GM18511 (cell line): ENCODE measurements at regions not wholly inside any gene's neighbourhood (a gene's known extent, or its start where the extent isn't known, plus 50 kb on each side); places are given as distances from the start of the nearest gene placed in this dataset.
"Not testable (repeated sequence)": the region's sequence is repeated elsewhere in the genome, so short reads cannot be mapped to it uniquely, and the experiment has no call there.

Experiments used
- ATAC-seq: cut with Tn5 transposase; IDR thresholded peaks from one replicate; pipeline ENCODE4 v1.9.1; 2021; ENCODE audit warnings: mild to moderate bottlenecking, moderate library complexity; ENCODE audit not compliant: unreplicated experiment

DNA sequence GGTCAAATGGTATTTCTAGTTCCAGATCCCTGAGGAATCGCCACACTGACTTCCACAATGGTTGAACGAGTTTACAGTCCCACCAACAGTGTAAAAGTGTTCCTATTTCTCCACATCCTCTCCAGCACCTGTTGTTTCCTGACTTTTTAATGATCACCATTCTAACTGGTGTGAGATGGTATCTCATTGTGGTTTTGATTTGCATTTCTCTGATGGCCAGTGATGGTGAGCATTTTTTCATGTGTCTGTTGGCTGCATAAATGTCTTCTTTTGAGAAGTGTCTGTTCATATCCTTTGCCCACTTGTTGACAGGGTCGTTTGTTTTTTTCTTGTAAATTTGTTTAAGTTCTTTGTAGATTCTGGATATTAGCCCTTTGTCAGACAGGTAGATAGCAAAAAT, 269.9 kb upstream of the NREP start:
- ATAC-seq: not testable (repeated sequence)

DNA sequence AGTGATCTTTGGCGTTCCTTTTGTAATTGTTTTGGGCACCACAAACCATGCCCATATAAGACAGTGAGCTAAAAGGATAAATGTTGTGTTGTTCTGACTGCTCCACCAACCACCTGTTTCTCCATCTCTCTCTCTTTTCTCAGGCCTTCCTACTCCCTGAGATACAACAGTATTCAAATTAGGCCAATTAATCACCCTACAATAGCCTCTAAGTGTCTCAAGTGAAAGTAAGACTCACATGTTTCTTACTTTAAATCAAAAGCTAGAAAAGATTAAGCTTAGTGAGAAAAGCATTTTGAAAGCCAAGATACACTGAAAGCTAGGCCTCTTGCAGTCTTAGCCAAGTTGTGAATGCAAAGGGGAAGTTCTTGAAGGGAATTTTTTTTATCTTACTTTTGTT, 268.8 kb upstream of the NREP start:
- ATAC-seq: peak; percentile 91

DNA sequence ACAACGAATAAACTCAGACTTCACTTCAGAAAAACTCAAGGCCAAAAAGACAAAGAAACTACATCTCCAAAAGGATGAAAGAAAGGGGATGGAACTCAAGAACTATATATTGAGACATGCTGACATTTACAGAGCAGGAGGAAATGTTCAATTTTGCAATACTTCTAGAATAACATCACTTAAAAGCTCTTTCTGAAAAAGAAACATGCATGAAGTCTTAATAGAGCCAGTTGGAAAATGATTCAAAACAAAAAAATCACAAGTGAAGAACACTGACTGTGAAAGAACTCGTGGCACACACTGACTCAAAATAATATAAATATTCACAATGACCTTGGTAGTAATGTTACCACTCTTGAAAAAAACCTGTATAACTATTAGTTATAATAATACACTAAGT, 267.8 kb upstream of the NREP start:
- ATAC-seq: no peak

DNA sequence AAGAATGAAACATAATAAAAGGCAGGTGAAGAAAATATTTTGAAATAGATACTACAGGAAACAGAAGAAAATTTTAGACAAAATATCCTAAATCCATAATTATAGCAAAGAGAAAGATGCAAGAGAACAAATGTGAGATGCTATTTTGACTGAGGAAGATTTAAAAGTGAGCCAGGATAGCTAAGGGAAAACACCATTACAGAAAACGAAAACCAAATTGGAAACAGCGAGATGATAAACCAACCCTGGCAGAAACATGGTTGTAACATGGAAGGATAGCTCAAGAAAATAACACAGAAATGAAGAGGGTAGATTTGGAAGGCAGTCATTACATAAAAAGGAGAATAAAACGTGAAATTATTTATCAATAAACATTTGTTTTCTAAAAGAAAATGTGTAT, 267.2 kb upstream of the NREP start:
- no peak for ATAC-seq

DNA sequence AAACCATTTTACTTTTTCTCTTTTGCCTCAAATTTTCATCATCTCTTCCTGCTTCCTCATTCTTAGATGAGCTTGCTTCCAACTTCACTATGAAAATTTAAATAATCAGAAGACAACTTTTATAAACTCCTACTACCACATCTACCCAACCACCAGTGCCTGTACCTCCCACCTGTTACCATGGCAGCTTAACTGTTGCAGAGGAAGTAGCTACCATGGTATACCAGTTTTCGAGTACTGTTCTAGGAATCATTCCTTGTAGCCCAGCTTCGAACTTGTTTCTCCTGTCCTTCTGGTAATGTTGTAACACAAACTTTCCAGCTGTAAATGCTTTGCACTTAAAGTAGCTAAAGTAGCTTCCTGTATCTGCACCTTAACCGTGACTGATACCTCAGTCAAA, 266.8 kb upstream of the NREP start:
- no peak for ATAC-seq

DNA sequence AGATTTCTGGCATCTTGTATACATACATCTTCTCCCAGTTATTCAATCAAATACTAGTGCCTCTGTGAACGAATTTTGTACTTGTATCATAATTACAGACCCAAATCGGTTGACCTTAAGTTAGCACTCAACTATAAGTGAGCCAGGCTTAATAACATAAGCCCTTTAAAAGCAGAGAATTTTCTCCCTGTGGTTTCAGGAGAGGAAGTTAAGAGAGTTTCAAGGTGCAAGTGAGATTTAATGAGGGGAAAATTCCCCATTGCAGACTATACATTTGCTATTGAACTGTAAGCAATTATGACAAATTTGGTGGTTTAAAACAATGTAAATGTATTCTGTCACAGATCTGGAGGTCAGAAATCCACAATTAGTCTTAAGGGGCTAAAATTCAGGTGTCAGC, 261.9 kb upstream of the NREP start:
- no peak for ATAC-seq

DNA sequence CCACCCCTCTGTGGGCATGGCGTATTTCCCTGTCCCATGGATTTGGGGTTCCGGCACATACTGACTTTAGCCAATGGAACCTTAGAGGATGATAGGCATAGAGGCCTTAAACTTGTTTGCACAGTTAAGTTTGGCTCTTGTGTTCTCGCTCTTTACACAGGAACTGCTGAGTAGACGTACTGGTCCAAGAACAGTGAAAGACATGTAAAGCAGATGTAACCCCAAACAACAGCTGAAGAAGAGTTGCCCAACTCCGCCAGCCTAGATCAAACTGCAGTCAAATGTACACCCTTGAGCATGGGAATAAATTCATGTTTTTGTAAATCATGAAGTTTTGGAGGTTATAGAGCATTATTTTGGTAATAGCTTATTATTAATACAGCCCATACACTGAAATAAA, 260.0 kb upstream of the NREP start:
- ATAC-seq: no peak

DNA sequence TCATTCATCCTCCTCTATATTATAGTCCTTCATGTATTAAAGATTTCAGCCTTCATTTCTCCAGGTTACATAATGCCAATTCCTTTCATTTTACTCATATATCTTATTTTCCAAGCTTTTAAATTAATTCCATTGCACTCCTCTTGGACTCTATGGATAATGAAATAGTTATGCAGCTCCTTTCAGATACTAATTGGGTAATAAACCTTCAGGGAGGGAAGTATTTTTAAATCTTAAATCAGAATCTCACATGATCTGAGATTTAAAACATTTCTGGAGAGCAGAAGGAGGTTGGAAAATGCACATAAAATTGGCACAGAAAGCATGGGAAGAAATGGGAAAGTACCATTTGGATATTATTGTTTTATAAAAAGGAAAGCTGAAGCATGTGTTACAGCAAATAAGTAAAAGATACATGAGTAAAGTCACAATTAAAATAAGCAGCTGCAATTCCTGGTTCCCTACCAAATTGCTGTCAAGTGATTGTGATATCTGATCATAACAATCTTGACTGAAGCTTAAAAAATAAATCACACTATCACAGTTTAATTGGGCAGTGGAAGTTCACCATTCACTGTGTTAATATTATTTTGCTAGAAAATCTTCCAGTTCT, 257.9 kb upstream of the NREP start:
- no peak for ATAC-seq

DNA sequence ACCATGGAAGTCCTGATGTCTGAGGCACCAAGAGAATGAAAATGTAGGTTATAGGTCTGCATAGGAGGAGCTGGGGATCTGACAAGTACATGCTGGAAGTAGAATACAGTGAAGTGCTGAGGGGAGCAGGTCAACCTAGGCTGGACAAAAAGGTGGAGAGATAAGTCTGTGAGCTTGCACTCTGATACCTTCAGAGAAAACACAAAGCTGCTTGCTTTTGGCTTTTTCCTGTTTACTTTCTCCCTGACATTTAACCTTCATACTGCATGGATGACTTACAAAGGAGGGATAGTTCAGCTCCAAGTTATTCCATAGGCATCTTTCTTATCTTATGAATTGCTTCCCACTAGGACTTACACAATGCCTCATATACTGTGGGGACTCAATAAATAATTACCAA, 256.7 kb upstream of the NREP start:
- no peak for ATAC-seq

DNA sequence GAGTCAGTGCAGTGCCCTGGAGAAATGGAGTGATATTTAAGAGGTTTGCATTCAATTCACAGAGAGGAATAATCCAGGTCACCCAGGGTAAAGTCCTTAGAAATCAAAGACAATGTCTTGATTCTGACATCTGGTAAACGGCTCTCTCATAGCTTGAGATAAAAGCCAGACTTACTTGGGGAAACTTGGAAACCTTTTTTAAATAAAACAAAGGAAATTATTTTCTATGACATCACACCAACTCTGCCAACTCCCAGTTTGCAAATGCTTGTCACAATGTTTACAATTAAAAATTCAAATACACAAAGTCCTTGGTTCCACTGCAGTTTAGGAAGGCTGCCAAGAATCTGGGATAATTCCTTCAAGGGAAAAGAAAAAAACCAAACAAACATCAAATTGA, 255.1 kb upstream of the NREP start:
- no peak for ATAC-seq

DNA sequence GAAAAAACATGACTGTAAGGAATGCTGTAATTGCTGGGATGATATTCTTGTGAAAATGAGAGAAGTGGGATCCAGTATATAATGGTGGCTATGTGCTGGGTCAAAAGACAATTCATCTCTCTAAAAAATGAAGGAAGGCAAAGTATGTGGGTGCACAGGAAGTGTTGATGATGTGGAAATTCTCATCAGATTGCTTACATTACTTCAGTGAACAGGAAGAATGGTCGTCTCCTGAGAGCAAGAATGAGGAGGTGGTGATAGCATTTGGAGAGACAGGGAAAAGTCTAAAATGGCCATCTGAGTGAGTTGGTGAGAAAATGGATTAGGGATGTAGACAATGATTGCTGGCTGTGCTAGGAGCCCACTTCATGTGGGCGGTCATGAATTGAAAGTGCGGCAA, 253.5 kb upstream of the NREP start:
- ATAC-seq: no peak

DNA sequence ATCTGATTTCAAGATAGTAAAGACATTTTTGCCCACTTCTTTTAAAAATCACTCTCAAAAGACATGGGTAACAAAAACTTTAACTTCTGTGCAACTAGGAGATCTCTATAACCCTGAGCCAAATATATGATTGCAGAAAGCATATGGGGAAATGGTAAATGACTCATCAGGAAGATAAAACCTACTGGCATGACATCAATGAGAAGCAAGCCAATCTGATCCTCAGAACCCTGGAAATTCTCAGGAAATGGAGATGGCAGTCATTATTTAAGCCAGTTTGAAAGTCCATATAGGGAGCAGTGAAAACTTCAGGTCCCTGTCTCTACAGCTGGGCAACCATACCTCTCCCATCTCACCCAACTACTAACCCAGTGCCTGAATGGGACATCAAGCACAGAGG, 249.7 kb upstream of the NREP start:
- no peak for ATAC-seq

DNA sequence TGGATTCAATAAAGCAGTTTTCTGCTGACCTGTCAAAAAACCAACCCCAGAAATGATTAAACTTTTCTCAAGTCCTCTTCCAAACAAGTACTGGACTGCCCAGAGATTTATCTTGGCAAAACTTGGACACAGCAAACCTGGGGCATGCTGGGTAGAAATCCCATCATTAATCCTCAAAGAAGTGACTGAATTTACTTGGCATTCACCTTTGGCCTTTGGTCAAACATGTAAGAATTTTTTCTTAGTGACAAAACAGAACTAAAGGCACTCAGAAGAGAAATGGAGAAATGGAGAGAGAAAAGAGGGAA, 248.6 kb upstream of the NREP start:
- no peak for ATAC-seq

DNA sequence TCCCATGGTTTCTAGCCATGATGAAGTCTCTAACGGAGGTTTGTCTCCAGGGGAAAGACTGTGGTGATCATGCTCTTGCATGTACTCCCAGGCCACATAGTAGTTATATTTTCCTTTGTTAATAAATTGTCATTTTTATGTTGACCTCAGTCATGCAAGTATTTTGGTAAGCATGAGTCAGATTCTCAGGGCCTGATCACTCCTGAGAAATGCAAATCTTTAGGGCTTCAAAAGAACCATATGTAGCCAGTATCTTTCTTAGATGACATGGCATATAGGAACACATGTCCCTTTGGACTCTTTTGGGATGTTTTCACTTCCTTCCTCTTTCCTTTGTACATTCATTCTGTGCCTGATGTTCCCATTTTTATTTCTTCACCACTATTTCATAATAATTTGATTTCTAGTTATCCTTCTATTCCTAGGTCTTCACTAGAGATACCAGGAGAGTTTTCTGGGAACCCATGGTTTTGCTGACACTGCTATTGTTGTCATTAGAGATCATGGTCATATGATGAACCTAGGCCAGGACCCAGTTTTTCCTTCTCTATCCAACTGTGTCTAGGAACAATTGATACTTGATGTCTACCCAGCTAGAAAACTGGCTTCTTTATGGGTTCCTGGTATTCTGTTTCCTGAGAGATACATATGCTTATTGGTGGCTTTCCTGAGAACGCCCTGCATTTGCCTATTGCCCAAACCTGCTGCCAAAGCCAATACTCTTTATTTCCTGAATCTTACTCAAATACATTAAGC, 248.1 kb upstream of the NREP start:
- peak; percentile 88 for ATAC-seq

DNA sequence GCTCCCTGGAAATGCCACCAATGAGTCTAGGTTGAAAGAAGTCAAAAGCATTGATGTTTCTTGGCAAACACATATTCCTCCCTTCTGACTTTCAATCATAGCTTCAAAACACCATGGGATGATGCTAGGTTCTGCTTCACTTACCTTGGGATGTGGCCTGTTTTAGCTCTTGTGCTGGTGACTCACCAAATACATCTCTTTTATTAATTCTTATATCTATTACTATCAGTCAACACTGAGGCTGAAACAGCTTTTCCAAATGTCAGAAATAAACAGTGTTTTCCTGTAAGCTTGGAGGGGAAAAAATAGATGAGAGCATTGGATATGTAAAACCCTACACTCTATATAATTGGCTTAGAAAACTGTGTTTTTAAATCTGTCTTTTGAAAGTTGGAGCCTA, 245.4 kb upstream of the NREP start:
- ATAC-seq: no peak

DNA sequence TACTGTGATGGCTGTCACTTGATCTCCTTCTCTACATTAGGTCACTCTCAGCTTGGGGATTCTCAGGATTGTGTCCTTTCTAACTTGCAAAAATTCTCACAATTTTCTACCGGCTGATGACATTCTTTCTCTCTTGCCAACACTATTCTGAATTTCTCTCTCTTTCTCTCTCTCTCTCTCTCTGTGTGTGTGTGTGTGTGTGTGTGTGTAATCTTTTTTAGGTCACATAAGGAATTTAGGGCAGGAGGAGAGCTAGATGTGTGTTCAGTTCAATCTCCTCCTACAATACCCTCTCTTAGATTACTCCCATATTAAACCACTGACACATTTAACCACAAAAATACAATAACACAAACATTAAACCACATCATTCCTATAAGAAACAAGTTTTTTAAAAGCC, 242.3 kb upstream of the NREP start:
- ATAC-seq: no peak

DNA sequence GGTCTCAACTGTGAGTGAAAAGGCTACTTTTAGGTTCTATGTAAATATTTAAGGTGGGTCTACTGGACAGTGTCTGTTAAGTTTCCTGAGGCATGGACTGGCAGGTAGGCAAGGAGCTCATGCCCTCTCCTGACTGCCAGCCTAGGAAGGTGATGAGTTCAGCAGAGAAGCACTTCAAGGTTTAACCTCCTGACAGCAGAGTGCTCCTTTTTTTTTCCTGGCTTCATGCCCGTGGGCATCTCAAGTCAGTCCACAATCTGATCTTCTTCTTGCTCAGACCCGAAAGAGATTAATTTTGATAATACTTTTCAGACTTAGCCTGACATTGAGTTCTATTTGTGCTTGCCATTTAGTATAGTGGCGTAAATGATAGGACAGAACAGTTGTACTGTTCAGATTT, 241.9 kb upstream of the NREP start:
- ATAC-seq: no peak

DNA sequence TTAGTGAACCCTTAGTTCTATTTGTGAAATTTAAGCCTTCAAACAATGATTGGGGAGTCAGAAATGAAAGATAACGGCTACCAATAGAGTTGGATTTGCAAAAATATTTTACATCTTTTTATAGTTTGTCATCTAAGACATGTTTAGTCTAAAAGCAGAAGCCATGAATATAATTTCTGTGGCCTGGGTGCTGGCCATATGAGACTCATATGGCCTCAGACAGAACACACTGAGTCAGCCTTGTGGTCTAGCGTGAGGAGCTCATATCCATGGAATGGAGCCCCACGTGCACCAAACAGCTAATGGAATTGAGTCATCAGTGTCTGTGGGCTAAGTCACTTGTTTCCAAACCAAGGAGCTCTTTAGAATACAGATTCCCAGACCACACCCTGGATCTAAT, 240.7 kb upstream of the NREP start:
- ATAC-seq: no peak

DNA sequence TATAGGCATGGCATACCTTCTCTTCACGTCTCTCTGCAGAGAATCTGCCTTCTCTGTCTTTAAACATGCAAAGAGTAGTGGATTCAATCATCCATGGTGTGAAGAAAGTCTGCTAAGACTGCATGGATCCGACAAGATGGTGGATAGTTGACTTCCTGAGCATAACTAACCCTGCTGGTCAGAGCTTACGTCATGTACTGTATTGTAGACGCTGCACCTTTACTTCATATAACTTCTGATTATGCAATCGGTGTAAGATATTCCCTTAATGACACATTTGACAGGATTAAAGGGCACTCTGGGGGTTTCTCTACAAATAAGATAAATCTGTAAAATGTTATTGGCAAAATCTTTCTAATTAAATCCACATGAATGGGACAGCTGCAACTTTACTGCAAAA, 240.3 kb upstream of the NREP start:
- ATAC-seq: no peak

DNA sequence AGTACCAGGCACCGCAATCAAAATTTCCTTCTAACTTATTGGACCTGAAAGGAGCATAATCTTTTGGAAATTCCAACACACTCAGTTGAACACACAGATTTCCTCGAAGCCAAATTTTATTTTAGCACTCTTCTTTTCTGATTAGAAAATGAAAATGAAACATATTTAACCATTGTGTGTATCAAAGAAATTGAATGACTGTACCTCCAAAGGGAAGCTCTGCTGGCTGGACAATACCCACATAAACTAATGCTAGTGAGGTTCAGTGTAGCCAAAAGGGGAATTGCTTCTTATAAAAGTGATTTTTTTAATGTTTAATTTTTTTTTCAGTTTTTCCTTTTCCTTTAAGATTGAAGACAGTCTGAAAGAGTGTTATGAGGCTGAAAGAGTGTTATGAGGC, 239.6 kb upstream of the NREP start:
- no peak for ATAC-seq

DNA sequence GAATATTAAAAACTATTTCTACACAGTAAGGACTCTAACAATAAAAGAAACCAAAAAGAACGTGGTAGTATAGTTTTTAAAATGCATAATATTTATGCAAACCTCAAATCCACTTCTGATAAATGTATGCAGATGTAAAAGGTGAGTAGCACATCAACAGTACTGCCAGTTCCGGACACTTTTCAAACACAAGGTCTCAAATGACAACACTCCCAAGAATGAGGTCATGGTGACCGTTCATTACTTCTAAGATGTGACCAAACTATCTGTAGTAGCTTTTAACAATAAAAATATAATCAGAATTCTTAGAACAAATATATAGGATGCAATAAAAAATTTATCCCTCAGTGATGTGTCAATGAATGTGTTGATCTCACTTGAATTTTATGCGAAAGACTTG, 238.7 kb upstream of the NREP start:
- ATAC-seq: no peak

DNA sequence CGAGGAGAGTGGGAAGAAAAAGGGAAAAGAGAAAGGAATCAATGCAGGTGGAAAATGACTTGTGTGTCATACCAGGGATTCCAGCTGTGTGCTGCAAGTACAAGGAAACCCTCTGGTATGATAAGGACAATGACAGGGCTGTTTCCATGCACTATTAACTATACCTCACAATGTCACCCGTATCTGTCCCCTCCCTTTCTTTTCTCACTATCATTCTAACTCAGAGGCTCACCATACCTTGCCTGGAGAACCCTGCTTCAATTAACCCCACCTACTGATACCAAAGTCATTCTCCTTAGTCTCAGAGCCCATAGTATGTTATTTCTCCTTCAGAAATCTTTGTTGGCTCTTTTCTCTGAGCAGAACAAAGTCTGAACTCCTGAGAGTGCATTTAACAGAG, 236.2 kb upstream of the NREP start:
- peak; percentile 78 for ATAC-seq

DNA sequence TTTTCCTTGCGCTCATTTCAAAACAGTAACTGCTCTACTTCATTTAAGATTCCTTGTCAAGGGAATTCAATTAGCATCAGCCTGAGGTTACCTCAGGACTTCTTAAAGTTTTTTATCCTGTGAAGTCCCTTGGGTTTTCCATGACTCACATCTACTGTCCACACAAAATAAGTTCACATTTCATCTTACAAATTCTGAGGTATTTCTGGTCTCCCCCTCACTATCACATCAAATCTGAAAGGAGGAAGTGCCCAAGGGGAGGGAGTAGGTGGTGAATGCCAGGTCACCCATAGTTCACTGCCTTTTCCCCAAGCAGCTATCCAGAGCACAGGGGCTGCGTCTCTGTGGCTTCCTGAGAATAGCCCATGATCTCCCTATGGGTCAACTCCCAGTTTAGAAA, 227.1 kb upstream of the NREP start:
- peak; percentile 87 for ATAC-seq
